H1 (cell line): ENCODE measurements at regions not wholly inside any gene's neighbourhood (a gene's known extent, or its start where the extent isn't known, plus 50 kb on each side); places are given as distances from the start of the nearest gene placed in this dataset.

Source experiments
- CTCF ChIA-PET: fragments of 300-600 bp; sonication (Branson Sonifier 250); formaldehyde crosslinking; loops from one replicate; lab custom pipeline; 2021; ENCODE audit not compliant: partially characterized antibody; lab: Charles Lee
- POLR2A ChIA-PET: fragments of 300-600 bp; sonication (Branson Sonifier 250); formaldehyde crosslinking; loops from one replicate; lab custom pipeline; 2021; ENCODE audit warnings: inconsistent platforms; ENCODE audit not compliant: partially characterized antibody; lab: Charles Lee
- DNase-seq, 2 experiments: peaks; one replicate each; pipeline versions ENCODE4 v3.0.0 to v3.0.0-alpha.2; 2010 to 2022; ENCODE audit warnings: low spot score in 2 of 2, low read depth in 1 of 2, mixed read lengths in 1 of 2
- FAIRE-seq: peaks from 2 replicates; lab custom pipeline; 2011; peaks lifted over from hg19 to GRCh38; lab: Jason Lieb, UNC
- H2AFZ ChIP-seq: 2 replicates; pipeline ENCODE4 v1.8.1; 2012; ENCODE audit warnings: low read length, inconsistent platforms
- H2AK5ac ChIP-seq: 2 replicates; pipeline ENCODE4 v1.6.1; 2013; ENCODE audit warnings: low read depth, low read length
- H2BK120ac ChIP-seq: replicated peaks from 2 replicates; pipeline ENCODE3; 2013; ENCODE audit warnings: low read depth, low read length, inconsistent platforms
- H2BK12ac ChIP-seq: 2 replicates; pipeline ENCODE4 v1.6.1; 2013; ENCODE audit warnings: low read depth, low read length
- H2BK15ac ChIP-seq: 2 replicates; pipeline ENCODE4 v1.6.1; 2013; ENCODE audit warnings: low read length
- H2BK20ac ChIP-seq: 2 replicates; pipeline ENCODE4 v1.6.1; 2013; ENCODE audit warnings: low read length
- H2BK5ac ChIP-seq: 2 replicates; pipeline ENCODE4 v1.6.1; 2013; ENCODE audit warnings: low read depth, low read length
- H3K14ac ChIP-seq: 2 replicates; pipeline ENCODE4 v1.6.1; 2013; ENCODE audit warnings: inconsistent platforms; ENCODE audit not compliant: insufficient read length
- H3K18ac ChIP-seq: 2 replicates; pipeline ENCODE4 v1.6.1; 2013; ENCODE audit warnings: low read length; ENCODE audit errors: extremely low read depth
- H3K23ac ChIP-seq: 2 replicates; pipeline ENCODE4 v1.6.1; 2013; ENCODE audit warnings: inconsistent platforms; ENCODE audit not compliant: insufficient read length
- H3K23me2 ChIP-seq: 2 replicates; pipeline ENCODE4 v1.6.1; 2013; ENCODE audit warnings: low read depth, low read length
- H3K27ac ChIP-seq: 2 replicates; pipeline ENCODE4 v1.6.1; 2011; ENCODE audit warnings: low read depth, low read length, inconsistent platforms
- H3K27me3 ChIP-seq, 4 experiments: replicated peaks in 1 of 4; 1 replicate in 1 of 4; 2 replicates in 3 of 4; pipeline versions ENCODE4 v1.6.1 to v1.8.1; 2011 to 2013; ENCODE audit warnings: low read length in 3 of 4, mild to moderate bottlenecking in 3 of 4, inconsistent platforms in 2 of 4, mixed read lengths in 2 of 4, moderate library complexity in 1 of 4; ENCODE audit not compliant: control insufficient read depth in 3 of 4, insufficient read depth in 3 of 4; ENCODE audit errors: extremely low read depth in 1 of 4
- H3K36me3 ChIP-seq, 4 experiments: 2 replicates each; pipeline versions ENCODE4 v1.6.1 to v1.8.1; 2011 to 2013; ENCODE audit warnings: mild to moderate bottlenecking in 4 of 4, low read length in 3 of 4, moderate library complexity in 2 of 4, control low read depth in 1 of 4, inconsistent platforms in 1 of 4; ENCODE audit not compliant: insufficient read depth in 4 of 4, control insufficient read depth in 2 of 4
- H3K4ac ChIP-seq: replicated peaks from 2 replicates; pipeline ENCODE3; 2013; ENCODE audit warnings: low read length, low read depth, mixed read lengths, inconsistent platforms; ENCODE audit not compliant: insufficient read length
- H3K4me1 ChIP-seq, 4 experiments: replicated peaks in 1 of 4; 1 replicate in 1 of 4; 2 replicates in 3 of 4; pipeline versions ENCODE4 v1.6.1 to v1.8.1; 2011 to 2013; ENCODE audit warnings: low read length in 3 of 4, inconsistent platforms in 2 of 4, mixed read lengths in 1 of 4; ENCODE audit not compliant: insufficient read depth in 4 of 4, control insufficient read depth in 3 of 4
- H3K4me2 ChIP-seq, 2 experiments: 2 replicates each; pipeline versions ENCODE4 v1.6.1 to v1.8.1; 2011 to 2013; ENCODE audit warnings: low read depth in 2 of 2, low read length in 2 of 2, control low read depth in 1 of 2, inconsistent platforms in 1 of 2, mild to moderate bottlenecking in 1 of 2; ENCODE audit not compliant: insufficient read depth in 1 of 2
- H3K4me3 ChIP-seq, 4 experiments: fragments of 200-600, 300-600 bp in 1 of 4; sonication (generic), shearing (Covaris generic), sonication (Bioruptor Twin) in 1 of 4; 2 replicates each; pipeline versions ENCODE4 v1.5.1 to v1.8.1; 2011 to 2016; ENCODE audit warnings: low read length in 4 of 4, low read depth in 3 of 4, control low read depth in 2 of 4, inconsistent platforms in 2 of 4, mild to moderate bottlenecking in 2 of 4, mixed read lengths in 1 of 4, moderate library complexity in 1 of 4; ENCODE audit not compliant: insufficient read depth in 2 of 4; ENCODE audit errors: extremely low read depth in 1 of 4
- H3K56ac ChIP-seq: replicated peaks from 2 replicates; pipeline ENCODE3; 2013; ENCODE audit warnings: low read depth, mild to moderate bottlenecking, mixed read lengths, low read length, inconsistent platforms; ENCODE audit not compliant: insufficient read length
- H3K79me1 ChIP-seq: 2 replicates; pipeline ENCODE4 v1.6.1; 2013; ENCODE audit warnings: low read depth, low read length, control low read depth
- H3K79me2 ChIP-seq, 2 experiments: 2 replicates each; pipeline versions ENCODE4 v1.6.1 to v1.8.1; 2012 to 2013; ENCODE audit warnings: low read length in 2 of 2, mild to moderate bottlenecking in 2 of 2, inconsistent platforms in 1 of 2; ENCODE audit not compliant: insufficient read depth in 2 of 2, control insufficient read depth in 1 of 2
- H3K9ac ChIP-seq, 4 experiments: replicated peaks in 1 of 4; 1 replicate in 1 of 4; 2 replicates in 3 of 4; pipeline versions ENCODE4 v1.6.1 to v1.8.1; 2011 to 2013; ENCODE audit warnings: low read depth in 3 of 4, low read length in 3 of 4, control low read depth in 2 of 4, mild to moderate bottlenecking in 2 of 4, moderate library complexity in 2 of 4, inconsistent platforms in 1 of 4; ENCODE audit errors: extremely low read depth in 1 of 4
- H3K9me3 ChIP-seq, 2 experiments: 2 replicates each; pipeline versions ENCODE4 v1.6.1 to v1.8.1; 2012 to 2013; ENCODE audit warnings: mild to moderate bottlenecking in 2 of 2, moderate library complexity in 2 of 2, control low read depth in 1 of 2, inconsistent platforms in 1 of 2, low read depth in 1 of 2, low read length in 1 of 2, mixed read lengths in 1 of 2; ENCODE audit not compliant: insufficient read depth in 2 of 2
- H4K20me1 ChIP-seq, 2 experiments: replicated peaks in 1 of 2; 2 replicates each; pipeline versions ENCODE3 to v1.8.1; 2011 to 2013; ENCODE audit warnings: inconsistent platforms in 2 of 2, low read length in 2 of 2, mild to moderate bottlenecking in 1 of 2; ENCODE audit not compliant: insufficient read depth in 2 of 2, control insufficient read depth in 1 of 2
- H4K5ac ChIP-seq: 2 replicates; pipeline ENCODE4 v1.6.1; 2013; ENCODE audit warnings: low read length, low read depth, mixed read lengths, inconsistent platforms; ENCODE audit not compliant: insufficient read length
- H4K8ac ChIP-seq: 2 replicates; pipeline ENCODE4 v1.8.0; 2013; ENCODE audit warnings: mild to moderate bottlenecking, moderate library complexity, low read length, inconsistent platforms; ENCODE audit not compliant: insufficient read depth; ENCODE audit errors: extremely low read depth
- H4K91ac ChIP-seq: replicated peaks from 2 replicates; pipeline ENCODE3; 2013; ENCODE audit warnings: low read length, mixed read lengths, inconsistent platforms; ENCODE audit not compliant: insufficient read length
- BCL11A ChIP-seq, 2 experiments: IDR thresholded peaks; one replicate each; pipeline ENCODE4 v1.6.1; 2011; ENCODE audit warnings: low read depth in 2 of 2, low read length in 2 of 2, mild to moderate bottlenecking in 2 of 2
- FOSL1 ChIP-seq: IDR thresholded peaks from 2 replicates; pipeline ENCODE4 v1.6.1; 2011; ENCODE audit warnings: mild to moderate bottlenecking, low read depth, low read length, moderate library complexity; ENCODE audit not compliant: insufficient read depth
- NANOG ChIP-seq: IDR thresholded peaks from 2 replicates; pipeline ENCODE4 v1.6.1; 2011; ENCODE audit warnings: low read length, low read depth, mild to moderate bottlenecking, inconsistent platforms; ENCODE audit not compliant: insufficient read depth, poor library complexity, severe bottlenecking
- POU5F1 ChIP-seq: IDR thresholded peaks from 2 replicates; pipeline ENCODE4 v1.6.1; 2011; ENCODE audit warnings: low read depth, mild to moderate bottlenecking, low read length, moderate library complexity
- SAP30 ChIP-seq: fragments of 300-600 bp; sonication (generic); IDR thresholded peaks from 2 replicates; pipeline ENCODE4 v1.7.1; 2012; ENCODE audit warnings: low read length, moderate library complexity, mild to moderate bottlenecking, inconsistent platforms; ENCODE audit not compliant: insufficient read depth, insufficient replicate concordance
- SIX5 ChIP-seq: IDR thresholded peaks from 2 replicates; pipeline ENCODE4 v1.6.1; 2011; ENCODE audit warnings: mild to moderate bottlenecking, low read depth, low read length
- SUZ12 ChIP-seq: fragments of 200-600 bp; sonication (generic); IDR thresholded peaks from 2 replicates; pipeline ENCODE4 v1.6.1; 2012; ENCODE audit warnings: mild to moderate bottlenecking, inconsistent platforms, low read length, moderate library complexity, mixed read lengths

DNA sequence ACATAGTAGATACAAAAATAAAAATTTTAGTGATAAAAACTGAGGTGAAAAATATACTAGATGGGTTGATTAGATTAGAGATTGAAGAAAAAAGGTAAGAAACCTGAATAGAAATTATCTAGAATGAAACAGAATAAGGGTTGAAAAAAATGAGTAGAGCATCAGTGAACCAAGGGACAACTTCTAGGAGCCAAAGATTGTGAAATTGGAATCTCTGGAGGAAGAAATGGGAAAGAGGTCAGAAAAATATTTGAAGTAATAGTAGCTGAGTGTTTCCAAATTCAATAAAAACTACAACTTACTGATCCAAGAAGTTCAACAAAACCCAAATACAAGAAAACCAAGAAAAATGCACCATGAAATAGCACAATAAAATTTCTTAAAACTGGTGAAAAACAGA, 116.6 kb upstream of the STARD4 start:
- Histone ChIP-seq H3K18ac (no peak overlapping the region), H3K27ac (no peak overlapping the region)

More for the DNA sequence above, 116.6 kb upstream of the STARD4 start:
- H3K23ac ChIP-seq = no peak overlapping the region
- no peak overlapping the region for H3K9ac ChIP-seq
- FAIRE-seq (no peak), DNase-seq (no peak)
- no peak overlapping the region for H4K5ac ChIP-seq
- no peak overlapping the region for H2BK15ac ChIP-seq
- no peak overlapping the region for H2AFZ ChIP-seq
- H3K56ac ChIP-seq = no peak overlapping the region
- TF ChIP-seq SUZ12 (no peak), FOSL1 (no peak), SIX5 (no peak), POU5F1 (no peak), NANOG (no peak), BCL11A (IDR thresholded peaks at IDR 0.05; ENCODE audit: low read depth in 2 of 2, low read length in 2 of 2) (no peak), SAP30 (no peak)
- no peak overlapping the region for H3K4me2 ChIP-seq
- no peaks in the 10 kb centered on the region for H3K79me2 ChIP-seq
- no peak overlapping the region for H2BK20ac ChIP-seq
- H3K36me3 ChIP-seq = no peaks in the 10 kb centered on the region
- H2BK5ac ChIP-seq = no peak overlapping the region
- no peak overlapping the region for H2BK12ac ChIP-seq
- no peak overlapping the region for H2BK120ac ChIP-seq
- no peak overlapping the region for H3K4me3 ChIP-seq
- 0 out of 4 replicates have a peak, but pooled peaks cover 0 to 5% of the 10 kb centered on the region in 2 experiments for H3K9me3 ChIP-seq
- H4K8ac ChIP-seq = no peak overlapping the region
- no peaks in the 10 kb centered on the region for H4K20me1 ChIP-seq
- no peak overlapping the region for H2AK5ac ChIP-seq
- H3K79me1 ChIP-seq = no peaks in the 10 kb centered on the region
- H3K23me2 ChIP-seq = no peaks in the 10 kb centered on the region; the same call in 1 of the 2 replicates
- H3K4me1 ChIP-seq = no peaks in the 10 kb centered on the region
- H3K27me3 ChIP-seq = no peaks in the 10 kb centered on the region
- CTCF ChIA-PET = no interaction called here
- POLR2A ChIA-PET = no interaction called here
- no peak overlapping the region for H4K91ac ChIP-seq
- no peak overlapping the region for H3K4ac ChIP-seq
- no peak overlapping the region for H3K14ac ChIP-seq
